RWPE1 (cell line): ENCODE measurements at regions not wholly inside any gene's neighbourhood (a gene's known extent, or its start where the extent isn't known, plus 50 kb on each side); places are given as distances from the start of the nearest gene placed in this dataset.
"Not testable (repeated sequence)": the region's sequence is repeated elsewhere in the genome, so short reads cannot be mapped to it uniquely, and the experiment has no call there.

Experiments
- CTCF ChIA-PET: fragments of 350-600 bp; sonication (Branson Sonifier 250); formaldehyde crosslinking; extraction: SDS; loops from one replicate; lab custom pipeline; 2021; lab: Yijun Ruan, JAX
- POLR2A ChIA-PET: fragments of 400-600 bp; formaldehyde crosslinking; extraction: SDS; loops from one replicate; lab custom pipeline; 2020; ENCODE audit warnings: antibody characterized with exemption; ENCODE audit not compliant: low non-redundant PET; lab: Yijun Ruan, JAX
- DNase-seq: peaks from one replicate; pipeline ENCODE4 v3.0.0; 2012; ENCODE audit warnings: low spot score
- H3K27ac ChIP-seq: fragments of 450-650 bp; 2 replicates; pipeline ENCODE4 v1.5.1; 2017
- CTCF ChIP-seq: fragments of 450-650 bp; conservative IDR thresholded peaks from 2 replicates; pipeline ENCODE4 v1.5.1; 2017; ENCODE audit warnings: low read depth, mild to moderate bottlenecking

DNA sequence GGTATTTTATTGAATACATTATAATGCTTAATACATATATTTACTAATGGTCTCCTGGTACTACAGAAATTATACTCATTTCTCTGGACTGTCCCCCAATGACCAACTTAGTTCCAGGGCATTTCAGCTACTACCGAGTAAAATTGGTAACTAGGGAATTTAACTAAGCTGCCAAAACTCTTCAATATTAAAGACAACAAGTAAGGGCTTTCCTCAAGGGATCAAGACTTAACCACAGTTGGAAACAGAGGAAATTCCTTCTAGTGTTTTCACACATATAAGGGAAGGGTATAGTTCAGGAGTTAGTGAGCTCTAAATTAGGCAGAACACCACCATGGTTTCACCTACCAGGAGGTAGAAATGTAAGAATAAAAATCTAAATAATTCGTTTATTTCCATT is 357.4 kb downstream of the TBL1XR1 start:
- DNase-seq, result no peak
- ChIA-PET POLR2A (no interaction called here), CTCF (no interaction called here)
- no peak overlapping the region for H3K27ac ChIP-seq
- no peak for TF ChIP-seq CTCF

DNA sequence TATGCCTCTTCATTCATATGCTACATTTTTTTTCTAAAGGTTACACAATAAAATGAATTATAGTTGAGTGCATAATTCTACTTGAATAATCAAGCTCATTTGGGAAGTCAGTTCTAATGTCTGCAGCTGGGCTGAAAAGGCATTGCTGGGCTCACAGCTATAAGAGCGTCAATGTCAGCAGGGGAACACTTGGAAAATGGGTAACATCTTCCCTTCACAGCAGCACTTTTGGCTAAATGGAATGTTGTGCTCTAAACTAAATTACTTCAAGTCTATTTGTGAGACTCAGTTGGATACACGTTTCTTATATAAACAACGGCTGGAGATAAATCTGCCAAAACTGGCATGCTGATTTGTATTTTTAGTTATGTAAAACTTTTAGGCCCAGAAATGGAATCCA is 357.8 kb downstream of the TBL1XR1 start:
- H3K27ac ChIP-seq, result no peak overlapping the region
- CTCF ChIA-PET, result no interaction called here
- no peak for DNase-seq
- POLR2A ChIA-PET, result no interaction called here
- no peak for TF ChIP-seq CTCF

DNA sequence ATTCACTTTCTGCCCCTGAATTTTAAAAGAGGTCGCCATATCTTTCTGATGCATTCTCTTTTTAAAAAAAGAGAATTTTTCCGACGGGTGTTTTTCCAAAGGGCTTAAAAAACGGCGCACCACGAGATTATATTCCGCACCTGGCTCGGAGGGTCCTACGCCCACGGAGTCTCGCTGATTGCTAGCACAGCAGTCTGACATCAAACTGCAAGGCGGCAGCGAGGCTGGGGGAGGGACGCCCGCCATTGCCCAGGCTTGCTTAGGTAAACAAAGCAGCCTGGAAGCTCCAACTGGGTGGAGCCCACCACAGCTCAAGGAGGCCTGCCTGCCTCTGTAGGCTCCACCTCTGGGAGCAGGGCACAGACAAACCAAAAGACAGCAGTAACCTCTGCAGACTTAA is 370.0 kb downstream of the TBL1XR1 start:
- H3K27ac ChIP-seq, CTCF ChIA-PET, DNase-seq, POLR2A ChIA-PET: not testable (repeated sequence)

GRCh38 chr3:176824811-176825210 is 372.5 kb downstream of the TBL1XR1 start:
- H3K27ac ChIP-seq, result no peak overlapping the region
- CTCF ChIA-PET, result interaction anchor here (0.8 kb wide), 1 partner anchor 18 kb away, joined by 4 read pairs; no protein-coding TSS in a partner anchor
- POLR2A ChIA-PET, result no interaction called here
- TF ChIP-seq CTCF, result no peak
- DNase-seq, result no peak

GRCh38 chr3:176820764-176821163 is 376.5 kb downstream of the TBL1XR1 start:
- DNase-seq, result no peak
- no peak for TF ChIP-seq CTCF
- no peak overlapping the region for H3K27ac ChIP-seq
- ChIA-PET CTCF (no interaction called here), POLR2A (no interaction called here)

GRCh38 chr3:176816937-176817336 is 380.3 kb downstream of the TBL1XR1 start:
- ChIA-PET CTCF (no interaction called here), POLR2A (no interaction called here)
- H3K27ac ChIP-seq, result no peak overlapping the region
- TF ChIP-seq CTCF, result no peak
- DNase-seq, result no peak

- DNase-seq, result no peak
- TF ChIP-seq CTCF, result no peak
- H3K27ac ChIP-seq, result no peak overlapping the region
- ChIA-PET CTCF (interaction anchor here (0.6 kb wide), 3 partner anchors 58 to 1591 kb away, joined by 3 read pairs; no protein-coding TSS in a partner anchor), POLR2A (no interaction called here)
These were observed 383.0 kb downstream of the TBL1XR1 start for GRCh38 chr3:176814285-176814684.
